SJSA1 (cell line): ENCODE measurements at regions not wholly inside any gene's neighbourhood (a gene's known extent, or its start where the extent isn't known, plus 50 kb on each side); places are given as distances from the start of the nearest gene placed in this dataset.

Experiments
- DNase-seq, 2 experiments: peaks; one replicate each; pipeline ENCODE4 v3.0.0-alpha.2; 2015 to 2020; ENCODE audit warnings: low spot score in 2 of 2, low read depth in 1 of 2
- H3K27ac ChIP-seq: fragments of 250-450 bp; sonication (Bioruptor Pico); 2 replicates; pipeline ENCODE4 v1.5.1; 2020; ENCODE audit warnings: mild to moderate bottlenecking, moderate library complexity
- H3K27me3 ChIP-seq: fragments of 250-450 bp; sonication (Bioruptor Pico); replicated peaks from 2 replicates; pipeline ENCODE4 v1.5.1; 2020; ENCODE audit warnings: mild to moderate bottlenecking, moderate library complexity
- H3K36me3 ChIP-seq: fragments of 250-450 bp; sonication (Bioruptor Pico); 2 replicates; pipeline ENCODE4 v1.5.1; 2020; ENCODE audit warnings: mild to moderate bottlenecking
- H3K4me1 ChIP-seq: fragments of 250-450 bp; sonication (Bioruptor Pico); replicated peaks from 2 replicates; pipeline ENCODE4 v1.6.1; 2021; ENCODE audit warnings: mild to moderate bottlenecking
- H3K4me3 ChIP-seq: fragments of 250-450 bp; sonication (Bioruptor Pico); 2 replicates; pipeline ENCODE4 v1.5.1; 2020; ENCODE audit warnings: mild to moderate bottlenecking
- H3K9me3 ChIP-seq: fragments of 250-450 bp; sonication (Bioruptor Pico); replicated peaks from 2 replicates; pipeline ENCODE4 v1.5.1; 2020; ENCODE audit warnings: mild to moderate bottlenecking

DNA sequence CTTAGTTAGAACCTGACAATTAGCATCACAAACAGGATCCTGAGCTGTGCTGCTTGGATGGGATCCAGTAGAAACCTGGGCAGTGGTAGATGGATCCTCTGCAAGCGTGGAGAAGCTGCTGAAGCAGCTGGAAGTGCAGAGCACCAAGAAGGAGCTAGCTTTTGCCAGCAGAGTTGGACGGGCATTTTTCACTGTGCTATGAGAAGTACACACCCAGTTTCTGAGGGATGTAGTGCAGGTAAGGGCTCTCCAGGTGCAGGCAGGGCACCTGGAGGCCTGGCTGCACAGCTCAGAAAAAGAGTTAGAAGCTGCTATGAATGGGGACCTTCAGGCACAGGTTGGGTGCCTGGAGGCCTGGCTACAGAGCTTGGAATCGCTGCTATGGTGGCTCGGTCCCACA lies 623.9 kb upstream of the NUDT12 start:
- Histone ChIP-seq H3K36me3 (no peaks in the 10 kb centered on the region), H3K27me3 (no peaks in the 10 kb centered on the region), H3K9me3 (peaks cover 6% of the 10 kb centered on the region; the same call in 1 of the 2 replicates), H3K4me3 (no peak overlapping the region), H3K27ac (no peak overlapping the region), H3K4me1 (no peaks in the 10 kb centered on the region)
- DNase-seq = no peak

GRCh38 chr5:104186100-104186499 lies 623.5 kb upstream of the NUDT12 start:
- Histone ChIP-seq H3K27ac (no peak overlapping the region), H3K4me3 (no peak overlapping the region), H3K9me3 (peaks cover 6% of the 10 kb centered on the region; the same call in 1 of the 2 replicates), H3K36me3 (no peaks in the 10 kb centered on the region), H3K4me1 (no peaks in the 10 kb centered on the region), H3K27me3 (no peaks in the 10 kb centered on the region)
- DNase-seq = no peak

- no peak for DNase-seq
- no peaks in the 10 kb centered on the region for H3K27me3 ChIP-seq
- no peak overlapping the region for H3K27ac ChIP-seq
- H3K4me1 ChIP-seq = no peaks in the 10 kb centered on the region
- peaks cover 6% of the 10 kb centered on the region; the same call in 1 of the 2 replicates for H3K9me3 ChIP-seq
- no peaks in the 10 kb centered on the region for H3K36me3 ChIP-seq
- H3K4me3 ChIP-seq = no peak overlapping the region
Observed at GRCh38 chr5:104184264-104184663, 621.7 kb upstream of the NUDT12 start.

- Histone ChIP-seq H3K27me3 (no peaks in the 10 kb centered on the region; the same call in 1 of the 2 replicates), H3K27ac (no peak overlapping the region), H3K4me1 (no peaks in the 10 kb centered on the region), H3K4me3 (no peak overlapping the region), H3K9me3 (no peaks in the 10 kb centered on the region), H3K36me3 (no peaks in the 10 kb centered on the region)
- peak; percentile 38 to 62 for DNase-seq
Observed at GRCh38 chr5:104178829-104179456, 616.4 kb upstream of the NUDT12 start.

DNA sequence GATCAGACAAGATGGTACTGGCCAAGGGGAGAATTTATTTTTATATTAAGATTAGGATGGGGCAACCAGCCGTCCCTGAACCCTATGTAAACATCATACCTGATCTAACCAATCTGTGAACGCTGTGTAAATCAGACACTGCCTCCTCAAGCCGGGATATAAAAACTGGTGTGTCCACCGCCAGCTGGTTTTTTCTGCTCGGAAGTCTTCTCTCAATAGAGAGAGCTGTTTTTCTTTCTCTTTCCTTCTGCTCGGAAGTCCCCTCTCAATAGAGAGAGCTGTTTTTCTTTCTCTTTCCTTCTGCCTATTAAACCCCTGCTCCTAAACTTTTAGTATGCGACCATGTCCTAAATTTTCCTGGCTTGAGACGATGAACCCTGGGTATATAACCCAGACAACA lies 615.5 kb upstream of the NUDT12 start:
- H3K9me3 ChIP-seq = no peaks in the 10 kb centered on the region
- no peak overlapping the region for H3K4me3 ChIP-seq
- H3K27ac ChIP-seq = no peak overlapping the region
- no peak for DNase-seq
- no peaks in the 10 kb centered on the region; the same call in 1 of the 2 replicates for H3K27me3 ChIP-seq
- H3K36me3 ChIP-seq = no peaks in the 10 kb centered on the region
- H3K4me1 ChIP-seq = no peaks in the 10 kb centered on the region

DNA sequence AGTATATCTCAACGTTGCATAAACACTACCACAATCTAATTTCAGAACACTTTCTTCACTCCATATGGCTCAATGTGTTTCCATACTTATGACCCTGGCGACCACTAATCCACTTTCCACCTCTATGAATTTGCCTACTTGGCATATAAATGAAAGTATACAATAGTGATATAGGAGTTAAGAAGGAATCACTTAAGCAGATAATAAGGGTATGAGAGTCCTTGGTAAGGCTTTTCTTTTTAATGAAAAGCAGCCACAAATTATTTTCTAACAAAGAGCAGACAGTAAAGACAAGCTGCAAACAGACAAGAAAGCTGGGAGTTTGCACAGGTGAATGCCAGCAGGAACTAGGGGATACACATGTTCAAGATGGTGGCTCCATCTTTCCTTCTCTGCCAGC lies 615.1 kb upstream of the NUDT12 start:
- no peaks in the 10 kb centered on the region for H3K9me3 ChIP-seq
- no peaks in the 10 kb centered on the region for H3K36me3 ChIP-seq
- H3K4me3 ChIP-seq = no peak overlapping the region
- no peaks in the 10 kb centered on the region for H3K4me1 ChIP-seq
- no peaks in the 10 kb centered on the region; the same call in 1 of the 2 replicates for H3K27me3 ChIP-seq
- DNase-seq = no peak
- H3K27ac ChIP-seq = no peak overlapping the region

- Histone ChIP-seq H3K27ac (no peak overlapping the region), H3K4me3 (no peak overlapping the region), H3K36me3 (no peaks in the 10 kb centered on the region), H3K27me3 (no peaks in the 10 kb centered on the region; the same call in 1 of the 2 replicates), H3K4me1 (no peaks in the 10 kb centered on the region), H3K9me3 (no peaks in the 10 kb centered on the region)
- DNase-seq = no peak
Observed at GRCh38 chr5:104172976-104173375, 610.4 kb upstream of the NUDT12 start.

- H3K4me3 ChIP-seq = no peak overlapping the region
- DNase-seq = no peak
- no peak overlapping the region for H3K27ac ChIP-seq
- H3K36me3 ChIP-seq = no peaks in the 10 kb centered on the region
- H3K4me1 ChIP-seq = no peaks in the 10 kb centered on the region
- no peaks in the 10 kb centered on the region; the same call in 1 of the 2 replicates for H3K27me3 ChIP-seq
- H3K9me3 ChIP-seq = no peaks in the 10 kb centered on the region
Observed at GRCh38 chr5:104171958-104172690, 609.5 kb upstream of the NUDT12 start.

DNA sequence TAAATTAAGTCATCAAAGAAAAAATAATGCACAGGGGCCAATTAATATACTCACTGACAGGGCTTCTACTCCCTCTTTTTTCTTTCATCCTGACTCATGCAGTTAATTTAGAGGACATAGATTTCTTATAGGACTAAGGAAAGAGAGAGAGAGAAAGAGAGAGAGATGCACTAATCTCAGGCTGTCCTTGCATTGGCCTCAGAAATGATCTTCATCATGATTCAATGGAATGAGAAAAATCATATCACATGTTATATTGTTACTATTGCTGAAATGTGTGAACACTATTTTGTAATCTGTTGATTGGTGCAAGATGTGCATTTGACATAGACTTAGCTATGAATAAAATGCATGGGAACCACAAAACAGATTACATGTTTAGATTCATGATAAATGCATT lies 608.3 kb upstream of the NUDT12 start:
- no peak for DNase-seq
- H3K36me3 ChIP-seq = no peaks in the 10 kb centered on the region
- no peaks in the 10 kb centered on the region for H3K4me1 ChIP-seq
- H3K27me3 ChIP-seq = no peaks in the 10 kb centered on the region; the same call in 1 of the 2 replicates
- H3K9me3 ChIP-seq = no peaks in the 10 kb centered on the region
- no peak overlapping the region for H3K27ac ChIP-seq
- no peak overlapping the region for H3K4me3 ChIP-seq

- Histone ChIP-seq H3K36me3 (no peaks in the 10 kb centered on the region), H3K9me3 (no peaks in the 10 kb centered on the region), H3K27ac (no peak overlapping the region), H3K27me3 (no peaks in the 10 kb centered on the region), H3K4me3 (no peak overlapping the region), H3K4me1 (no peaks in the 10 kb centered on the region)
- no peak for DNase-seq
Observed at GRCh38 chr5:104146652-104147051, 584.1 kb upstream of the NUDT12 start.

DNA sequence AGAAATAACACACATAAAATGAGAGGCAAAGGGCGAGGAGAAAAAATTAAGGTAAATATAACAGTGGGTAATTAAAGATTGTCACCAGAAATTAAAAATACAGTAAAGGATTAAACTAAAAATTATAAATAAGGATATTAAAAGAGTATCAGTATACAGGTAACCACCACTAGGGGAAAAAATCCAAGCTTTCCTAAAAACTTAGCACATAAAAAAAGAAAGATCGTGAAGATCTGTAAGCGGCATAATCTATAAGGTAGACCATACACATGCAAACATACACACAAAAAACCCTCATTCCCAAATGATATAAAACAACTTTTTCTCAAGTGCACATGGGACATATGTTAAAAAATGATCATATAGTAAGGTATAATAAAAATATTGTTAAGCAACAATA lies 577.3 kb upstream of the NUDT12 start:
- H3K4me1 ChIP-seq = no peaks in the 10 kb centered on the region
- DNase-seq = no peak
- H3K27ac ChIP-seq = no peak overlapping the region
- H3K9me3 ChIP-seq = no peaks in the 10 kb centered on the region
- no peaks in the 10 kb centered on the region for H3K27me3 ChIP-seq
- no peaks in the 10 kb centered on the region for H3K36me3 ChIP-seq
- H3K4me3 ChIP-seq = no peak overlapping the region

DNA sequence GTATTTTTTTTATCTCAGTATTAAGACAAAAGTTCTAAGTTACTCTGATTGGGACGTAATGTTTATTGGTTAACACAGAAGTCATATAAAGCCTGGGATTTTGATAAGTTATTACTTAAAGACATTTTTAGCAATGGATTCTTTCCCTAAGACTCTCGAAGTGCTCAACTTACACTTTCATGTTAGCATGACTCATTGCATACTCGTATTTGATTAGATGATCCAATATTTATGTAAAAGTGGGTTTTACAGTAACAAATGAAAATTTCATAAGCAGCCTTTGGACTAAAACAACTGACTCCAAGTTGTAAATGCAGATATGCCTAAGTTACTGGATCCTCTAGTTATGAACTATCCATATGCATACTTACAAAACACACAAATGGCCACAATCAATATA lies 567.7 kb upstream of the NUDT12 start:
- Histone ChIP-seq H3K27ac (no peak overlapping the region), H3K27me3 (no peaks in the 10 kb centered on the region), H3K4me1 (no peaks in the 10 kb centered on the region), H3K36me3 (no peaks in the 10 kb centered on the region), H3K9me3 (no peaks in the 10 kb centered on the region), H3K4me3 (no peak overlapping the region)
- no peak for DNase-seq

- Histone ChIP-seq H3K36me3 (no peaks in the 10 kb centered on the region), H3K27me3 (no peaks in the 10 kb centered on the region), H3K4me1 (no peaks in the 10 kb centered on the region), H3K27ac (no peak overlapping the region), H3K4me3 (no peak overlapping the region), H3K9me3 (no peaks in the 10 kb centered on the region)
- DNase-seq = no peak
Observed at GRCh38 chr5:104128348-104128747, 565.8 kb upstream of the NUDT12 start.

GRCh38 chr5:104126980-104127379 lies 564.4 kb upstream of the NUDT12 start:
- Histone ChIP-seq H3K4me3 (no peak overlapping the region), H3K36me3 (no peaks in the 10 kb centered on the region), H3K27ac (no peak overlapping the region), H3K4me1 (no peaks in the 10 kb centered on the region), H3K9me3 (no peaks in the 10 kb centered on the region), H3K27me3 (no peaks in the 10 kb centered on the region)
- DNase-seq = no peak
